Non-pigmented ciliary epithelial cell (primary cell): ENCODE measurements at regions not wholly inside any gene's neighbourhood (a gene's known extent, or its start where the extent isn't known, plus 50 kb on each side); places are given as distances from the start of the nearest gene placed in this dataset.
"Not testable (repeated sequence)": the region's sequence is repeated elsewhere in the genome, so short reads cannot be mapped to it uniquely, and the experiment has no call there.

Experiments used
- DNase-seq: peaks from one replicate; pipeline ENCODE4 v3.0.0-alpha.2; 2010; ENCODE audit warnings: low read depth

GRCh38 chr9:78909566-78909965 is 612.6 kb downstream of the PSAT1 start:
- DNase-seq, result no peak

DNA sequence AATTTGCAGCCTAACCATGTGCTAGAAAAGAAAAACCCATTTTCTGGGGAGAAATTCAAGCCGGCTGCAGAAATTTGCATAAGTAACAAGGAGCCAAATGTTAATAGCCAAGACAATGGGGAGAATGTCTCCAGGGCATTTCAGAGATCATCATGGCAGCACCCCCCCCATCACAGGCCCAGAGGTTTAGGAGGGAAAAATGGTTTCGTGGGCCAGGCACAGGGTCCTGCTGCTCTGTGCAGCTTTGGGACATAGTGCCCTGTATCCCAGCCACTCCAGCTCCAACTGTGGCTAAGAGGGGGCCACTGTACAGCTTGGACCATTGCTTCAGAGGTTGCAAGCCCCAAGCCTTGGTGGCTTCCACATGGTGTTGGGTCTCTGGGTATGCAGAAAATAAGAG is 620.0 kb downstream of the PSAT1 start:
- DNase-seq, result not testable (repeated sequence)

DNA sequence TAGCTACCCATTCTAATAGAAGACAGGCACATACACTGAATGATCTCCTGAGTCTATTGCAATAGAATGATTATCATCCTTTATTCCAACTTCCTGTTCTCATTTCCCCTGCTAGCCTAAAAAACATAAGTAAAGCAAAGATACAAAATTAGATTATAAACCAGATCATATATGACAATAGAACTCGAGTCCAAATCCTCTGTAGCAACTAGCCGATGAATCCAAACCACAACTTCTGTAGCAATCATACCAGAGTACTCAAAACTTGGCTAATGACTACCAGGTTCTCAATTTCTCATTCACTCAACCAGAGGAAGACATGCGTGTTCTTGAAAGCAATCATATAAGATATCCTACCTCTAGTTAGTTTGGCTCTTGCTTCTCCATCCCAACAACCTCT is 622.1 kb downstream of the PSAT1 start:
- DNase-seq, result no peak

DNA sequence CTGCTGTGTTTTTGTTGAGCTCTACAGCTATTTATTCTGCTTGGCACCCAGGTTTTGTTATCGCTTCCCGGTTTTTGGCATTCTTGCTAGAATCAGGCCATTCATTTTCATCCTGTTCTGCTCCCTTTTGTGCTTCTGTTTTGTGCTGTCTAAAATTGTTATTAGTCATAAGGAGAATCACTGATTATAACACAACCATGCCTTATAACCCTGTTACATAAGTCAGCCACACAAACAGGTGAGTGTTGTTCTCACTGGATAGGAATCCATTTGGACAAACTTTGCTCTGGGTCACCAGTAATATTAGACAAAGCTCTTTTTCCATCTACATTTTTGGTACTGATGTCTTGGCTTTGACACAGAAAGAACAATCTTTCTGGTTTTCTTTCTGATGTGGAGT is 622.8 kb downstream of the PSAT1 start:
- DNase-seq, result no peak

DNA sequence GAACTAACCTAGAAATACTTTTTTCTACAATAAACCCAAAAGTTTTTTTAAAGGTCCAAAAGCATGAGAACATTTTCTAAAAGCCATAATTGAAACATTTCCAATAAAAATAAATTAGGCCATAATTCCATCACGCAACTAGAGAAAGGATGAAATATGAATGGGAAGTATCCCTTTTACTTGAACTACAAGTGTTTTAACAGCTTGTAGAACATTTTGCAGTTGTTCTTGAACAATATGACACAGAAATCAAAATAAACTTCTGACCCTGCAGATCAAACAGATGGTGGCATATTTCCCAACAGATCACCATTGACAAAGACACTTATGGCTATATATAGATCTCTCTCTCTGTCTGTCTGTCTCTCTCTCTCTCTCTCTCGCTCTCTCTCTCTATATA is 624.4 kb downstream of the PSAT1 start:
- no peak for DNase-seq

DNA sequence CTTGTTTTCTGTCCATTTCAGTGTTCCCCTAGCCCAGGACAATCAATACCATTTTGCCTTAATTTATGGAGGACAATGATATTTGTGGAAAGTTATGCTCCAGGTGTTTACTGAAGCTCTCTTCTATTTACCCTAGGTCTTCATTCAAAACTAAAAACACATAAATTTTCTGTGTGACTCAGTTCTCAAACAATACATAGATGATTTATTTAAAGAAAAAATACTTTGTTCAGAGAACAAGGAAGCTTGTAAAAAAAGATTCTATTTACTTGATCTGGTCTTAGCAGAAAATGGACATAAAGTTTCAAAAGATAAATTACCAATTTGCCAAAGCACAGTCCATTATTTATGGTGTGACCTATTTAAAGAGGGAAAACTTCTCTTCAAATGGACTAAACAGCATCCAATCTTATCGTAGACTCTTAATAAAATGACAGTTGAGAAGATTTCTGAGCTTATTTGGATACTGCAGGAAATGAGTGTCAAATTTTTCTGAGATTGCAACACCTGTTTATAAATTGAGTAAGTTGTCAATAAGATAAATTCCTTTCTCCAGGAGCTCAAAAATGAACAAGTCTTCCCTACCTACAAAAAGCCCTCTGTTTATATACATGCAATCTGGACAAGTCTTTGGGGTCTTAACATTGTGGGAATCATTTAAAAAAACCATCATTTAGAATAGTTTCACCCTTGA is 627.2 kb downstream of the PSAT1 start:
- DNase-seq, result no peak

- DNase-seq, result no peak
These were observed 630.4 kb downstream of the PSAT1 start for GRCh38 chr9:78927099-78927940.

- no peak for DNase-seq
These were observed 631.9 kb downstream of the PSAT1 start for GRCh38 chr9:78928625-78929405.

DNA sequence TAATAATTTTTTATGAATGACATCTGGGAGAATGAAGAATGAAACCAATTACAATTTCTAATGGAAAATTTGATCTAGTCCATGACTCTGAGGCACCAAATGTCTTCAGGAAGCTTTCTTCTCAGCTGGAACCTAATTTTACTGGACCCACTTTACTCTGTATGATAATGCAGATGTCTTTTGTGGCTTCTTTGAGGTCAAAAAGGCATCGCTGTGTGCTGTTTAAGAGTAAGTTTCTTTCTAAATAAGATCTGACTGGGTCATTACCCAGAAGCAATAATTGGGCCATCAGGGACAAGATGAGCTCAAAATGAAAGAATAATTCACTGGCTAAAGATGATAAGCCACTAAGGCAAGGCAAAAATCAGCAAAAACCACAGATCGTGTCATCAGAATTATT is 633.4 kb downstream of the PSAT1 start:
- no peak for DNase-seq

DNA sequence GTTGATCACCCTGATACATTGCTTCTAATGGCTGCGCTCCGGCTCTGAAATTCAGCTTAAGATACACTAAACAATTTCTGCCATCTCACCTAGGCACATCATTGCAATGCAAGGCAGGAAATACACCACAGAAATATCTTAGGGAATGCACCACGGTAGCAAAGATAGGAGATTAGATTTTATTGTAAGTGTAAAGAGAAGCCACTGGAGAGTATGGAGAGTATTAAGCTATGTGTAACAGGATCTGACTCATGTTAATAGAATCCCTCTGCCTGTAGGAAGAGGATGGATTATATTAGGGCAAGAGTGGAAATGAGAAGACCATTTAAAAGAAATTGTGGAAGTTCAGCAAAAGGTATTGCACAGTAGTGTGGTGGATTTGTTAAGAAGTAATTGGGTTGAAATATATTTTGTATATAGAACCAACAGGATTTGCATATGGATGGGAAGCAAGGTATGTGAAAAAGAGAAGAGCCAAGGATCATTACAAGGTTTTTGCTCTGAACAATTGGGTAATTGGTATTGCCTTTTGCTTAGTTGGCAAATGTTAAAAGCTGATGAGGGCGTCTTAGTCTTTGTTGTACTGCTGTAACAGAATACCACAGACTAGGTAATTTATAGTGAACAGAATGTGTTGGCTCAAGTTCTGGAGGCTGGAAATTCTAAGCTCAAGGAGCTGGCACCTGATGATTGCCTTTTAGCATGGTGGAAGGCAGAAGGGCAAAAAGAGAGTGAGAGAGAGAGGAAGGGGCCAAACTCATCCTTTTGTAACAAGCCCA is 636.1 kb downstream of the PSAT1 start:
- peak; percentile 59 for DNase-seq

GRCh38 chr9:78934880-78935279 is 636.9 kb upstream of the TLE4 start:
- no peak for DNase-seq

DNA sequence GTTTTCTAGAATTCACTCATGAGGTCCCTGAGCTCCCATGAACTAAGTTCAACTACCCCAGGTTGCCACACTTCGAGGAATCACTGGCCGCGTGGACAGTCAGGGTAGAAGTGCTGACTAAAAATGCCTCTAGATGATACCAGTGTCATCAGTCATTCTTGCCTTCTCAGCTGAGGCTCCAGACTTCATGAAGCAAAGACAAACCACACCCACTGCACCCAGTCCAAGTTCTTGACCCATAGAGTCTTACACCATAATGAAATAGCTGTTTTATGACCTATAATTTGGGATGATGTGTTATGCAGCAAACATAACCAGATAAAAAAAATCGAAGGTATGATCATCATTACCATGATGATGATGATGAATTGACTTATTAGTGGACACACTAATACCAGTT is 632.9 kb upstream of the TLE4 start:
- no peak for DNase-seq

- DNase-seq, result no peak
These were observed 632.3 kb upstream of the TLE4 start for GRCh38 chr9:78939311-78940065.

DNA sequence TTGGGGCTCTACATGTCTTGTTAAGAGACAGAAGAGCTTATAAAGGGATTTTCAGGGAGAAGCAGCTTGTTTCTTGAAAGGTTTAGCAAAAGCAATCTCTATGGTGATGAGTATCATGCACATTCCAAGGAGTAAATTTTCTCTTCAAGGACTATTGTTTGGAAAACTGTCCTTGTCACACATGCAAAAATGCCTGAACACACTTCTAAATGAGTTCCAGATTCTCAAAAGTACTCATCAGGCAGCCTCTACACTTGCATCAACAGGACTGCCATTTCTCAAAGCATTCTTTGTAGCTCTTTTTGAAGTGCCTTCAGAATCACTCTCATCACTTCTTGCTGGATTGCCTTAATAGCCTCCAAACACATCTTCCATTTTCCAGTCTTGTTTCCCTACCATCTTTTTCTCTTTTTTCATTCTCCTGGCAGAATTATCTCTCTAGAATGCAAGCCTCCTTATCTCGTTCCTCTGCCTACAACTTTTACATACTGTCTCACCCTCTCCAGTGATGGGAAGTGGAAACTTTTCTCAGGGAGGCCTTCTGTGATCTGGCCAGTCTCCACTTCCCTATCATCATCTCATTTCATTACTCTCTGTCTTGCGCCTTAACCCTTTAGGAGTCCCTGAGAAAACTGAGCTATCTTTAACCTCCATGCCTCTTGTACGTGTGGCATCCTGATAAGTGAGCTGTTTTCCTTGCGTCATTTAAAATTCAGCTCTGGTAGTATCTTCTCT is 631.5 kb upstream of the TLE4 start:
- DNase-seq, result no peak

DNA sequence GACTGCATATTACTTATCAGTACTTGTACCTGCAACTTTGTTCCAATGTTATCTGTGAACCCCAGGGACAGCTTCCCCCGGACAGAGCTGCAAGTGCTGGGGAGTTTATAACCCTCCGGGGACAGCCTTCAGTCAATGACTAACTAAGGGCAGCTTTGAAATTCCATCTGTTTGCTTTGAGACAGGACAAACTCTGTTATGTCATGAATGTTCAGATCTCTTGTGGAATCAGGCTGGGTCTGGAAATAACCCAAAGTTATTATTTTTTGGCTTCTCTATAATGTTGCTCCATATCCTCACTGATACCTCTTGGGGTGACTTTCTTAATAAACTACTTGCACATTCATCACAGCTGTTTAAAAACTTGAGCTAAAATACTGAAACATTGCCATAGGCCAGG is 617.5 kb upstream of the TLE4 start:
- no peak for DNase-seq

- no peak for DNase-seq
These were observed 612.9 kb upstream of the TLE4 start for GRCh38 chr9:78958892-78959291.

DNA sequence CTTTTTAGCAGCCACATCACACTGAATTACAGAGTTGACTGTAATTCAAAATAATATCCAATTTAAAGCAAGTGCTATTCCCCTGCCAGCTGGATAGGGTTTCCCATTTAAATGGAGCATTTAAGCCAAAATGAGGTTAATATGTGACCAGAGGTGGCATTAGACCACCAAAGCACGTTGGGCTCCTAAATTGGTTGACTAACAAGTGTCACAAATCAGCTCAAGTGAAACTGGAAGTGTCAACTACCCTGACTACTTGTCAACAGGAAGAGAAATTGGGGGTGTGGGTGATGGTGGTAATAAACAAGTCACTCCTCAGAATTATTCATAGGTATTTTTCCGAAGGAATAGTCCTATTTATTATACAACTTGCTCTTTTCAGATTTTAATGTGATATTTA is 609.6 kb upstream of the TLE4 start:
- no peak for DNase-seq

DNA sequence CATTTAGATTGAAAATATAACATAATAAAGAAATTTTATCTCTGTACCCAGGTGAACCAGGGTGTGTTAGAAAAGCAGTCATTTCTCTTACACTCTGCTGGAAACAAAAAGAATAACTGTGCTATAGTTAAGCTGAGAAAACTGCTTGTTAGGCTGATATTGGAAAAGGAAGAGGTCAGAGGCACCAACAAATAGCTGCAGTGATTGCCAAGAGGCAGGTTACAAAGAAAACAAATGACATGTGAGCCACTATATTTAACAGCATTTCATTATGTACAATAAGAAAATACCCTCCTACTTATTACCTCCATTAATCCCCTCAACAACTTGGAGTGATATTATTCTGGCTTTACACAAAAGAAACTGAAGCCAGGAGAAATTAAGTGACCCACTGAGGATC is 607.9 kb upstream of the TLE4 start:
- no peak for DNase-seq

GRCh38 chr9:78967596-78968217 is 604.1 kb upstream of the TLE4 start:
- no peak for DNase-seq

GRCh38 chr9:78970375-78970774 is 601.4 kb upstream of the TLE4 start:
- no peak for DNase-seq
